H1 (cell line): ENCODE measurements at regions not wholly inside any gene's neighbourhood (a gene's known extent, or its start where the extent isn't known, plus 50 kb on each side); places are given as distances from the start of the nearest gene placed in this dataset.
"Not testable (repeated sequence)": the region's sequence is repeated elsewhere in the genome, so short reads cannot be mapped to it uniquely, and the experiment has no call there.

Experiments used
- CTCF ChIA-PET: fragments of 300-600 bp; sonication (Branson Sonifier 250); formaldehyde crosslinking; loops from one replicate; lab custom pipeline; 2021; ENCODE audit not compliant: partially characterized antibody; lab: Charles Lee
- POLR2A ChIA-PET: fragments of 300-600 bp; sonication (Branson Sonifier 250); formaldehyde crosslinking; loops from one replicate; lab custom pipeline; 2021; ENCODE audit warnings: inconsistent platforms; ENCODE audit not compliant: partially characterized antibody; lab: Charles Lee
- DNase-seq, 2 experiments: peaks; one replicate each; pipeline versions ENCODE4 v3.0.0 to v3.0.0-alpha.2; 2010 to 2022; ENCODE audit warnings: low spot score in 2 of 2, low read depth in 1 of 2, mixed read lengths in 1 of 2
- FAIRE-seq: peaks from 2 replicates; lab custom pipeline; 2011; peaks lifted over from hg19 to GRCh38; lab: Jason Lieb, UNC
- H2AFZ ChIP-seq: 2 replicates; pipeline ENCODE4 v1.8.1; 2012; ENCODE audit warnings: low read length, inconsistent platforms
- H2AK5ac ChIP-seq: 2 replicates; pipeline ENCODE4 v1.6.1; 2013; ENCODE audit warnings: low read depth, low read length
- H2BK120ac ChIP-seq: replicated peaks from 2 replicates; pipeline ENCODE3; 2013; ENCODE audit warnings: low read depth, low read length, inconsistent platforms
- H2BK12ac ChIP-seq: 2 replicates; pipeline ENCODE4 v1.6.1; 2013; ENCODE audit warnings: low read depth, low read length
- H2BK15ac ChIP-seq: 2 replicates; pipeline ENCODE4 v1.6.1; 2013; ENCODE audit warnings: low read length
- H2BK20ac ChIP-seq: 2 replicates; pipeline ENCODE4 v1.6.1; 2013; ENCODE audit warnings: low read length
- H2BK5ac ChIP-seq: 2 replicates; pipeline ENCODE4 v1.6.1; 2013; ENCODE audit warnings: low read depth, low read length
- H3K14ac ChIP-seq: 2 replicates; pipeline ENCODE4 v1.6.1; 2013; ENCODE audit warnings: inconsistent platforms; ENCODE audit not compliant: insufficient read length
- H3K18ac ChIP-seq: 2 replicates; pipeline ENCODE4 v1.6.1; 2013; ENCODE audit warnings: low read length; ENCODE audit errors: extremely low read depth
- H3K23ac ChIP-seq: 2 replicates; pipeline ENCODE4 v1.6.1; 2013; ENCODE audit warnings: inconsistent platforms; ENCODE audit not compliant: insufficient read length
- H3K23me2 ChIP-seq: 2 replicates; pipeline ENCODE4 v1.6.1; 2013; ENCODE audit warnings: low read depth, low read length
- H3K27ac ChIP-seq: 2 replicates; pipeline ENCODE4 v1.6.1; 2011; ENCODE audit warnings: low read depth, low read length, inconsistent platforms
- H3K27me3 ChIP-seq, 4 experiments: replicated peaks in 1 of 4; 1 replicate in 1 of 4; 2 replicates in 3 of 4; pipeline versions ENCODE4 v1.6.1 to v1.8.1; 2011 to 2013; ENCODE audit warnings: low read length in 3 of 4, mild to moderate bottlenecking in 3 of 4, inconsistent platforms in 2 of 4, mixed read lengths in 2 of 4, moderate library complexity in 1 of 4; ENCODE audit not compliant: control insufficient read depth in 3 of 4, insufficient read depth in 3 of 4; ENCODE audit errors: extremely low read depth in 1 of 4
- H3K36me3 ChIP-seq, 4 experiments: 2 replicates each; pipeline versions ENCODE4 v1.6.1 to v1.8.1; 2011 to 2013; ENCODE audit warnings: mild to moderate bottlenecking in 4 of 4, low read length in 3 of 4, moderate library complexity in 2 of 4, control low read depth in 1 of 4, inconsistent platforms in 1 of 4; ENCODE audit not compliant: insufficient read depth in 4 of 4, control insufficient read depth in 2 of 4
- H3K4ac ChIP-seq: replicated peaks from 2 replicates; pipeline ENCODE3; 2013; ENCODE audit warnings: low read length, low read depth, mixed read lengths, inconsistent platforms; ENCODE audit not compliant: insufficient read length
- H3K4me1 ChIP-seq, 4 experiments: replicated peaks in 1 of 4; 1 replicate in 1 of 4; 2 replicates in 3 of 4; pipeline versions ENCODE4 v1.6.1 to v1.8.1; 2011 to 2013; ENCODE audit warnings: low read length in 3 of 4, inconsistent platforms in 2 of 4, mixed read lengths in 1 of 4; ENCODE audit not compliant: insufficient read depth in 4 of 4, control insufficient read depth in 3 of 4
- H3K4me2 ChIP-seq, 2 experiments: 2 replicates each; pipeline versions ENCODE4 v1.6.1 to v1.8.1; 2011 to 2013; ENCODE audit warnings: low read depth in 2 of 2, low read length in 2 of 2, control low read depth in 1 of 2, inconsistent platforms in 1 of 2, mild to moderate bottlenecking in 1 of 2; ENCODE audit not compliant: insufficient read depth in 1 of 2
- H3K4me3 ChIP-seq, 4 experiments: fragments of 200-600, 300-600 bp in 1 of 4; sonication (generic), shearing (Covaris generic), sonication (Bioruptor Twin) in 1 of 4; 2 replicates each; pipeline versions ENCODE4 v1.5.1 to v1.8.1; 2011 to 2016; ENCODE audit warnings: low read length in 4 of 4, low read depth in 3 of 4, control low read depth in 2 of 4, inconsistent platforms in 2 of 4, mild to moderate bottlenecking in 2 of 4, mixed read lengths in 1 of 4, moderate library complexity in 1 of 4; ENCODE audit not compliant: insufficient read depth in 2 of 4; ENCODE audit errors: extremely low read depth in 1 of 4
- H3K56ac ChIP-seq: replicated peaks from 2 replicates; pipeline ENCODE3; 2013; ENCODE audit warnings: low read depth, mild to moderate bottlenecking, mixed read lengths, low read length, inconsistent platforms; ENCODE audit not compliant: insufficient read length
- H3K79me1 ChIP-seq: 2 replicates; pipeline ENCODE4 v1.6.1; 2013; ENCODE audit warnings: low read depth, low read length, control low read depth
- H3K79me2 ChIP-seq, 2 experiments: 2 replicates each; pipeline versions ENCODE4 v1.6.1 to v1.8.1; 2012 to 2013; ENCODE audit warnings: low read length in 2 of 2, mild to moderate bottlenecking in 2 of 2, inconsistent platforms in 1 of 2; ENCODE audit not compliant: insufficient read depth in 2 of 2, control insufficient read depth in 1 of 2
- H3K9ac ChIP-seq, 4 experiments: replicated peaks in 1 of 4; 1 replicate in 1 of 4; 2 replicates in 3 of 4; pipeline versions ENCODE4 v1.6.1 to v1.8.1; 2011 to 2013; ENCODE audit warnings: low read depth in 3 of 4, low read length in 3 of 4, control low read depth in 2 of 4, mild to moderate bottlenecking in 2 of 4, moderate library complexity in 2 of 4, inconsistent platforms in 1 of 4; ENCODE audit errors: extremely low read depth in 1 of 4
- H3K9me3 ChIP-seq, 2 experiments: 2 replicates each; pipeline versions ENCODE4 v1.6.1 to v1.8.1; 2012 to 2013; ENCODE audit warnings: mild to moderate bottlenecking in 2 of 2, moderate library complexity in 2 of 2, control low read depth in 1 of 2, inconsistent platforms in 1 of 2, low read depth in 1 of 2, low read length in 1 of 2, mixed read lengths in 1 of 2; ENCODE audit not compliant: insufficient read depth in 2 of 2
- H4K20me1 ChIP-seq, 2 experiments: replicated peaks in 1 of 2; 2 replicates each; pipeline versions ENCODE3 to v1.8.1; 2011 to 2013; ENCODE audit warnings: inconsistent platforms in 2 of 2, low read length in 2 of 2, mild to moderate bottlenecking in 1 of 2; ENCODE audit not compliant: insufficient read depth in 2 of 2, control insufficient read depth in 1 of 2
- H4K5ac ChIP-seq: 2 replicates; pipeline ENCODE4 v1.6.1; 2013; ENCODE audit warnings: low read length, low read depth, mixed read lengths, inconsistent platforms; ENCODE audit not compliant: insufficient read length
- H4K8ac ChIP-seq: 2 replicates; pipeline ENCODE4 v1.8.0; 2013; ENCODE audit warnings: mild to moderate bottlenecking, moderate library complexity, low read length, inconsistent platforms; ENCODE audit not compliant: insufficient read depth; ENCODE audit errors: extremely low read depth
- H4K91ac ChIP-seq: replicated peaks from 2 replicates; pipeline ENCODE3; 2013; ENCODE audit warnings: low read length, mixed read lengths, inconsistent platforms; ENCODE audit not compliant: insufficient read length
- CHD1 ChIP-seq: IDR thresholded peaks from 2 replicates; pipeline ENCODE4 v1.6.1; 2012; ENCODE audit warnings: low read depth, low read length, improper control_type of control experiment
- NANOG ChIP-seq: IDR thresholded peaks from 2 replicates; pipeline ENCODE4 v1.6.1; 2011; ENCODE audit warnings: low read length, low read depth, mild to moderate bottlenecking, inconsistent platforms; ENCODE audit not compliant: insufficient read depth, poor library complexity, severe bottlenecking
- PHF8 ChIP-seq: fragments of 200-600 bp; sonication (generic); conservative IDR thresholded peaks from 2 replicates; pipeline ENCODE4 v1.7.1; 2012; ENCODE audit warnings: low read depth, mild to moderate bottlenecking, inconsistent platforms, low read length, moderate library complexity
- RNF2 ChIP-seq: fragments of 200-900, 300-1000 bp; sonication (generic); IDR thresholded peaks from 2 replicates; pipeline ENCODE4 v1.7.1; 2016; ENCODE audit warnings: borderline replicate concordance, low read depth, mild to moderate bottlenecking, antibody characterized with exemption, low read length; ENCODE audit not compliant: poor library complexity, severe bottlenecking; ENCODE audit errors: missing control alignments
- SIN3A ChIP-seq, 2 experiments: IDR thresholded peaks in 1 of 2; conservative IDR thresholded peaks in 1 of 2; 2 replicates each; pipeline ENCODE4 v1.6.1; 2011 to 2012; ENCODE audit warnings: low read length in 2 of 2, improper control_type of control experiment in 1 of 2, low read depth in 1 of 2, mild to moderate bottlenecking in 1 of 2
- TBP ChIP-seq: IDR thresholded peaks from 2 replicates; pipeline ENCODE4 v1.6.1; 2011; ENCODE audit warnings: low read depth, low read length, improper control_type of control experiment
- WGBS, 2 experiments: shearing (Covaris generic) in 1 of 2; methylation state at CpG; one replicate each; pipeline versions ENCODE4 v1.1.6 to v1.1.7; 2013 to 2015; ENCODE audit warnings: low lambda C conversion rate in 2 of 2, mixed read lengths in 2 of 2, inconsistent platforms in 1 of 2, low coverage in 1 of 2, missing lambda C conversion rate in 1 of 2; ENCODE audit not compliant: insufficient replicate concordance in 2 of 2, insufficient coverage in 1 of 2, insufficient read length in 1 of 2; ENCODE audit errors: extremely low coverage in 1 of 2, missing lambda C conversion rate in 1 of 2; 5-methylcytosine and 5-hydroxymethylcytosine counted together
- TF ChIP-seq, protein P1 (sequence below), 3 experiments: IDR thresholded peaks; 1 replicate in 2 of 3; 2 replicates in 1 of 3; pipeline versions ENCODE4 v1.5.1 to v1.6.1; 2011; ENCODE audit warnings: low read length in 3 of 3, mild to moderate bottlenecking in 3 of 3, inconsistent platforms in 2 of 3, low read depth in 1 of 3, moderate library complexity in 1 of 3; ENCODE audit not compliant: insufficient read depth in 1 of 3; ENCODE audit errors: control extremely low read depth in 1 of 3

DNA sequence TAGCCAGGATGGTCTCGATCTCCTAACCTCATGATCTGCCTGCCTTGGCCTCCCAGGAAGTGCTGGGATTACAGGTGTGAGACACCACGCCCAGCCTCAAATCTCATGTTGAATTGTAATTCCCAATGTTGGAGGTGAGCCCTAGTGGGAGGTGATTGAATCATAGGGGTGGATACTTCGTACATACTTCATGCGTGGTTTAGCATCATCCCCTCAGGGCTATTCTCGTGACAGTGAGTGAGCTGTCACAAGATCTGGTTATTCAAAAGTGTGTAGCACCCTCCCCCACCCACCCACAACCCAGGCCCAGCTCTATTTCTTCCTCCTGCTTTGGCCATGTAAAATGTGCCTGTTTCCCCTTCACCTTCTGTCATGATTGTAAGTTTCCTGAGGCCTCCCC, 236.9 kb upstream of the IL12A start (continued):
- TF ChIP-seq SIN3A (conservative IDR thresholded peaks at IDR 0.05 in 1 of 2, IDR thresholded peaks at IDR 0.05 in 1 of 2; ENCODE audit: low read depth in 1 of 2, low read length in 2 of 2) (no peak), NANOG (no peak), PHF8 (no peak), CHD1 (no peak), RNF2 (no peak), TBP (no peak)
- TF ChIP-seq, protein P1, sequence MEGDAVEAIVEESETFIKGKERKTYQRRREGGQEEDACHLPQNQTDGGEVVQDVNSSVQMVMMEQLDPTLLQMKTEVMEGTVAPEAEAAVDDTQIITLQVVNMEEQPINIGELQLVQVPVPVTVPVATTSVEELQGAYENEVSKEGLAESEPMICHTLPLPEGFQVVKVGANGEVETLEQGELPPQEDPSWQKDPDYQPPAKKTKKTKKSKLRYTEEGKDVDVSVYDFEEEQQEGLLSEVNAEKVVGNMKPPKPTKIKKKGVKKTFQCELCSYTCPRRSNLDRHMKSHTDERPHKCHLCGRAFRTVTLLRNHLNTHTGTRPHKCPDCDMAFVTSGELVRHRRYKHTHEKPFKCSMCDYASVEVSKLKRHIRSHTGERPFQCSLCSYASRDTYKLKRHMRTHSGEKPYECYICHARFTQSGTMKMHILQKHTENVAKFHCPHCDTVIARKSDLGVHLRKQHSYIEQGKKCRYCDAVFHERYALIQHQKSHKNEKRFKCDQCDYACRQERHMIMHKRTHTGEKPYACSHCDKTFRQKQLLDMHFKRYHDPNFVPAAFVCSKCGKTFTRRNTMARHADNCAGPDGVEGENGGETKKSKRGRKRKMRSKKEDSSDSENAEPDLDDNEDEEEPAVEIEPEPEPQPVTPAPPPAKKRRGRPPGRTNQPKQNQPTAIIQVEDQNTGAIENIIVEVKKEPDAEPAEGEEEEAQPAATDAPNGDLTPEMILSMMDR (IDR thresholded peaks at IDR 0.05; ENCODE audit: control extremely low read depth in 1 of 3, insufficient read depth in 1 of 3, low read depth in 1 of 3, low read length in 3 of 3), result no peak

DNA sequence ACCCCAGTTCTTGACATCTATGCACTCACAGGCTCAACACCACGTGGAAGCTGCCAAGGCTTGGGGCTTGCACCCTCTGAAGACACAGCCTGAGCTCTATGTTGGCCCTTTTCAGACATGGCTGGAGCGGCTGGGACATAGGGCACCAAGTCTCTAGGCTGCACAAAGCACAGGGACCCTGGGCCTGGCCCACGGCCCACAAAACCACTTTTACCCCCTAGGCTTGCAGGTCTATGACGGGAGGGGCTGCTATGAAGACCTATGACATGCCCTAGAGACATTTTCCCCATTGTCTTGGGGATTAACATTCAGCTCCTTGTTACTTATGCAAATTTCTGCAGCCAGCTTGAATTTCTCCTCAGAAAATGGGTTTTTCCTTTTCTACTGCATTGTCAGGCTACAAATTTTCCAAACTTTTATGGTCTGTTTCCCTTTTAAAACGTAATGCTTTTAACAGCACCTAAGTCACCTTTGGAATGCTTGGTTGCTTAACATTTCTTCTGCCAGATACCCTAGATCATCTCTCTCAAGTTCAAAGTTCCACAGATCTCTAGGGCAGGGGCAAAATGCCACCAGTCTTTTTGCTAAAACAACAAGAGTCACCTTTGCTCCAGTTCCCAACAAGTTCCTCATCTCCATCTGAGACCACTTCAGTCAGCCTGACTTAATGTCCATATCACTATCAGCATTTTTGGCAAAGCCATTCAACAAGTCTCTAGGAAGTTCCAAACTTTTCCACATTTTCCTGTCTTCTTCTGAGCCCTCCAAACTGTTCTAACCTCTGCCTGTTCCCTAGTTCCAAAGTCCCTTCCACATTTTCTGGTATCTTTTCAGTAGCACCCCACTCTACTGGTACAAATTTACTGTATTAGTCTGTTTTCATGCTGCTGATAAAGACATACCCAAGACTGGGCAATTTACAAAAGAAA, 232.1 kb upstream of the IL12A start:
- H3K79me1 ChIP-seq, H2BK5ac ChIP-seq, H3K4me3 ChIP-seq, H3K4me1 ChIP-seq, H4K8ac ChIP-seq, H2BK12ac ChIP-seq, H3K9ac ChIP-seq, H2AFZ ChIP-seq, H3K4ac ChIP-seq, H3K18ac ChIP-seq, H2BK20ac ChIP-seq, DNase-seq, FAIRE-seq, H4K91ac ChIP-seq, H3K56ac ChIP-seq, H2AK5ac ChIP-seq, H2BK120ac ChIP-seq, H3K27ac ChIP-seq, H4K5ac ChIP-seq, POLR2A ChIA-PET, H3K4me2 ChIP-seq, H3K79me2 ChIP-seq, H3K36me3 ChIP-seq, H2BK15ac ChIP-seq, H3K23ac ChIP-seq, H3K14ac ChIP-seq, H3K23me2 ChIP-seq, H3K27me3 ChIP-seq, H4K20me1 ChIP-seq: not testable (repeated sequence)
- H3K9me3 ChIP-seq, result peaks cover 6 to 18% of the 10 kb centered on the region in 2 experiments; a peak in 3 of 4 replicates
- CTCF ChIA-PET, result interaction anchor here (1.1 kb wide), 3 partner anchors 12 to 148 kb away, joined by 3 read pairs; no protein-coding TSS in a partner anchor
- 91% methylated on average over 5 of the region's 5 CpGs; no CpG with 5 or more reads in 1 of the 2 experiments for WGBS, 2 experiments
